GM12878 (cell line): ENCODE measurements at regions not wholly inside any gene's neighbourhood (a gene's known extent, or its start where the extent isn't known, plus 50 kb on each side); places are given as distances from the start of the nearest gene placed in this dataset.

ENCODE experiments used
- ATAC-seq: fragments of 200-7000 bp; cut with Tn5 transposase; 3 replicates; pipeline ENCODE4 v1.9.1; 2020; ENCODE audit warnings: mild to moderate bottlenecking, moderate library complexity
- BruUV-seq: library from RNA; stranded (reverse); fragments of 400-500 nt; replicated peaks from 2 replicates; lab custom pipeline; 2021; lab: Mats Ljungman, UMichigan
- CTCF ChIA-PET: fragments of 300-600 bp; sonication (Branson Sonifier 250); formaldehyde crosslinking; extraction: SDS; loops from one replicate; lab custom pipeline; 2021; ENCODE audit warnings: inconsistent platforms; lab: Yijun Ruan, JAX
- POLR2A ChIA-PET: fragments of 350-600 bp; formaldehyde crosslinking; extraction: SDS; loops from one replicate; lab custom pipeline; 2021; ENCODE audit warnings: inconsistent platforms; lab: Charles Lee
- RAD21 ChIA-PET: fragments of 300-600 bp; sonication (Branson Sonifier 250); formaldehyde crosslinking; loops from one replicate; lab custom pipeline; 2023; ENCODE audit warnings: antibody characterized with exemption; ENCODE audit not compliant: unreplicated experiment; lab: Charles Lee
- SMC1A ChIA-PET: fragments of 300-600 bp; sonication (Branson Sonifier 250); formaldehyde crosslinking; loops from one replicate; lab custom pipeline; 2023; ENCODE audit not compliant: unreplicated experiment, uncharacterized antibody; lab: Charles Lee
- DNase-seq: peaks from one replicate; pipeline ENCODE4 v3.0.0-alpha.2; 2011; ENCODE audit warnings: low read depth, low spot score
- FAIRE-seq: peaks from 3 replicates; lab custom pipeline; 2011; peaks lifted over from hg19 to GRCh38; lab: Jason Lieb, UNC
- H2AFZ ChIP-seq: 2 replicates; pipeline ENCODE4 v1.6.0; 2011; ENCODE audit warnings: low read depth, low read length, control low read depth; ENCODE audit not compliant: control insufficient read depth
- H3K27ac ChIP-seq: 2 replicates; pipeline ENCODE4 v1.5.1; 2011; ENCODE audit warnings: control low read depth; ENCODE audit not compliant: control insufficient read depth, insufficient read depth
- H3K27me3 ChIP-seq, 2 experiments: replicated peaks in 1 of 2; 2 replicates each; pipeline versions ENCODE4 v1.6.0 to v1.6.1; 2011; ENCODE audit warnings: low read length in 1 of 2; ENCODE audit not compliant: control insufficient read depth in 2 of 2, insufficient read depth in 2 of 2
- H3K36me3 ChIP-seq, 2 experiments: 2 replicates each; pipeline ENCODE4 v1.5.1; 2011; ENCODE audit warnings: low read length in 1 of 2; ENCODE audit not compliant: control insufficient read depth in 2 of 2, insufficient read depth in 2 of 2
- H3K4me1 ChIP-seq: 2 replicates; pipeline ENCODE4 v1.6.1; 2011; ENCODE audit warnings: mild to moderate bottlenecking, low read length, moderate library complexity, mixed read lengths; ENCODE audit not compliant: control insufficient read depth, insufficient read depth
- H3K4me2 ChIP-seq: 2 replicates; pipeline ENCODE4 v1.6.0; 2011; ENCODE audit warnings: control low read depth; ENCODE audit not compliant: control insufficient read depth, insufficient read depth
- H3K4me3 ChIP-seq: fragments of 200-600 bp; sonication (generic); 2 replicates; pipeline ENCODE4 v1.5.1; 2016
- H3K79me2 ChIP-seq: 2 replicates; pipeline ENCODE4 v1.6.0; 2011; ENCODE audit warnings: low read length; ENCODE audit not compliant: control insufficient read depth, insufficient read depth
- H3K9ac ChIP-seq: 2 replicates; pipeline ENCODE4 v1.8.0; 2011; ENCODE audit warnings: low read length, control low read depth, mixed read lengths; ENCODE audit not compliant: control insufficient read depth, insufficient read depth
- H3K9me3 ChIP-seq: replicated peaks from 3 replicates; pipeline ENCODE4 v1.5.1; 2011; ENCODE audit warnings: mild to moderate bottlenecking, low read length; ENCODE audit not compliant: control insufficient read depth, insufficient read depth
- H4K20me1 ChIP-seq: 2 replicates; pipeline ENCODE4 v1.6.0; 2011; ENCODE audit not compliant: control insufficient read depth, insufficient read depth
- EED ChIP-seq: sonication (generic); IDR thresholded peaks from 2 replicates; pipeline ENCODE4 v1.6.1; 2016; ENCODE audit warnings: antibody characterized with exemption, low read depth
- JUNB ChIP-seq: IDR thresholded peaks from 2 replicates; pipeline ENCODE4 v1.6.1; 2016; ENCODE audit warnings: antibody characterized with exemption, mild to moderate bottlenecking
- NFYB ChIP-seq: IDR thresholded peaks from 2 replicates; pipeline ENCODE4 v1.6.1; 2011; ENCODE audit warnings: low read depth, mild to moderate bottlenecking, low read length, improper control_type of control experiment, moderate library complexity; ENCODE audit not compliant: insufficient read depth
- NR2C2 ChIP-seq: IDR thresholded peaks from 2 replicates; pipeline ENCODE4 v1.6.1; 2011; ENCODE audit warnings: borderline replicate concordance, low read depth; ENCODE audit not compliant: control insufficient read depth, insufficient read length
- PAX5 ChIP-seq: IDR thresholded peaks from 2 replicates; pipeline ENCODE4 v1.6.1; 2011; ENCODE audit warnings: low read depth, low read length, borderline replicate concordance
- POLR2A ChIP-seq: IDR thresholded peaks from 2 replicates; pipeline ENCODE4 v1.6.1; 2011; ENCODE audit warnings: low read depth, mild to moderate bottlenecking, low read length
- POLR2AphosphoS5 ChIP-seq: IDR thresholded peaks from 2 replicates; pipeline ENCODE4 v1.6.1; 2011; ENCODE audit warnings: mild to moderate bottlenecking, low read length, inconsistent platforms
- RCOR1 ChIP-seq: conservative IDR thresholded peaks from 2 replicates; pipeline ENCODE4 v1.6.1; 2012; ENCODE audit warnings: low read depth, low read length, improper control_type of control experiment
- RELA ChIP-seq: fragments of 450-650 bp; IDR thresholded peaks from 2 replicates; pipeline ENCODE4 v1.8.0; 2014; ENCODE audit warnings: borderline replicate concordance; ENCODE audit not compliant: partially characterized antibody
- SIX5 ChIP-seq: IDR thresholded peaks from 2 replicates; pipeline ENCODE4 v1.6.1; 2011; ENCODE audit warnings: mild to moderate bottlenecking, low read depth, low read length, moderate library complexity; ENCODE audit not compliant: severe bottlenecking
- WGBS: methylation state at CpG from one replicate; pipeline ENCODE4 v1.1.6; 2016; ENCODE audit warnings: low lambda C conversion rate; ENCODE audit not compliant: insufficient replicate concordance, insufficient coverage; ENCODE audit errors: missing lambda C conversion rate; 5-methylcytosine and 5-hydroxymethylcytosine counted together
- in situ Hi-C: fragments of 300-500 bp; cut with MboI; formaldehyde crosslinking; loops from 9 replicates; pipeline ENCODE4 v1.14.3; 2018; ENCODE audit warnings: mixed read lengths
- intact Hi-C: fragments of 100-400 bp; cut with micrococcal nuclease; formaldehyde crosslinking; loops from one replicate; pipeline ENCODE4 v1.14.2; 2022; ENCODE audit not compliant: unreplicated experiment
- TF ChIP-seq, protein P1 (sequence below): fragments of 450-650 bp; formaldehyde crosslinking; IDR thresholded peaks from 2 replicates; pipeline ENCODE4 v1.4.0; 2022; ENCODE audit warnings: mild to moderate bottlenecking, moderate library complexity
- TF ChIP-seq, protein P2 (sequence below): fragments of 450-650 bp; formaldehyde crosslinking; IDR thresholded peaks from 2 replicates; pipeline ENCODE4 v1.4.0; 2020; ENCODE audit warnings: mild to moderate bottlenecking, moderate library complexity
- TF ChIP-seq, protein P3 (sequence below): fragments of 450-650 bp; IDR thresholded peaks from 2 replicates; pipeline ENCODE4 v1.6.1; 2017; ENCODE audit warnings: borderline replicate concordance
- TF ChIP-seq, protein P4 (sequence below): IDR thresholded peaks from 2 replicates; pipeline ENCODE4 v1.6.1; 2012; ENCODE audit warnings: mild to moderate bottlenecking, low read depth, low read length

DNA sequence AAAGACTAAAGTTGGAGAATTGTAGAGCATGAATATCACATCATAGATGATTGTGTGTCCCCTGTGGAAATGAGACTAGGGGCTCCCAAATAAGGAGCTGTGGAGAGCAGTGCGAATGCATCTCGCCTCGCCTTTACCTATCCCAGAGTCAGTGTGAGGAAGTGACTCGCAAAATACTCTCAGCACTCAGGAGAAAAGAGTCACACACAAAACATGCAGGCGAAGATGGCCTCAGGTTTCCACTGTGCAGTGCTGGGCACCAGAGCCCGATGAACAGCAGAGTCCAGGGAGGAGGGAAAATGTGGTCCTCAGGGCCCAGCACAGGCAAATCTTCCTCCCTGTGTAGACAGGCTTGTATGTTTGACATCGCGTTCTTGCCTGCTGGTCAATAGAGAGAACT is 126.5 kb upstream of the AFDN start:
- Histone ChIP-seq H4K20me1 (no peaks in the 10 kb centered on the region), H3K4me2 (no peak overlapping the region), H3K27me3 (no peaks in the 10 kb centered on the region), H2AFZ (no peak overlapping the region), H3K27ac (no peak overlapping the region), H3K9me3 (no peaks in the 10 kb centered on the region), H3K4me1 (peaks cover 10% of the 10 kb centered on the region), H3K4me3 (no peak overlapping the region), H3K79me2 (no peaks in the 10 kb centered on the region), H3K36me3 (no peaks in the 10 kb centered on the region), H3K9ac (no peak overlapping the region)
- no TSS peak for BruUV-seq
- WGBS = 72% methylated on average over 8 of the region's 8 CpGs
- DNase-seq (no peak), FAIRE-seq (no peak), ATAC-seq (no peak)
- intact Hi-C loops = no loop called here
- RAD21 ChIA-PET = no interaction called here
- in situ Hi-C loops = no loop called here
- POLR2A ChIA-PET = no interaction called here
- CTCF ChIA-PET = no interaction called here
- SMC1A ChIA-PET = no interaction called here
- no peak for TF ChIP-seq RCOR1
- no peak for TF ChIP-seq JUNB
- no peak for TF ChIP-seq RELA
- TF ChIP-seq, protein P1, sequence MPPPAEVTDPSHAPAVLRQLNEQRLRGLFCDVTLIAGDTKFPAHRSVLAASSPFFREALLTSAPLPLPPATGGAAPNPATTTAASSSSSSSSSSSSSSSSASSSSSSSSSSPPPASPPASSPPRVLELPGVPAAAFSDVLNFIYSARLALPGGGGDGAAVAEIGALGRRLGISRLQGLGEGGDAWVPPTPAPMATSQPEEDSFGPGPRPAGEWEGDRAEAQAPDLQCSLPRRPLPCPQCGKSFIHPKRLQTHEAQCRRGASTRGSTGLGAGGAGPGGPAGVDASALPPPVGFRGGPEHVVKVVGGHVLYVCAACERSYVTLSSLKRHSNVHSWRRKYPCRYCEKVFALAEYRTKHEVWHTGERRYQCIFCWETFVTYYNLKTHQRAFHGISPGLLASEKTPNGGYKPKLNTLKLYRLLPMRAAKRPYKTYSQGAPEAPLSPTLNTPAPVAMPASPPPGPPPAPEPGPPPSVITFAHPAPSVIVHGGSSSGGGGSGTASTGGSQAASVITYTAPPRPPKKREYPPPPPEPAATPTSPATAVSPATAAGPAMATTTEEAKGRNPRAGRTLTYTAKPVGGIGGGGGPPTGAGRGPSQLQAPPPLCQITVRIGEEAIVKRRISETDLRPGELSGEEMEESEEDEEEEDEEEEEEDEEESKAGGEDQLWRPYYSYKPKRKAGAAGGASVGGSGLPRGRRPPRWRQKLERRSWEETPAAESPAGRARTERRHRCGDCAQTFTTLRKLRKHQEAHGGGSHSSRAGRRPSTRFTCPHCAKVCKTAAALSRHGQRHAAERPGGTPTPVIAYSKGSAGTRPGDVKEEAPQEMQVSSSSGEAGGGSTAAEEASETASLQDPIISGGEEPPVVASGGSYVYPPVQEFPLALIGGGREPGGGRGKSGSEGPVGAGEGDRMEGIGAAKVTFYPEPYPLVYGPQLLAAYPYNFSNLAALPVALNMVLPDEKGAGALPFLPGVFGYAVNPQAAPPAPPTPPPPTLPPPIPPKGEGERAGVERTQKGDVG = no peak
- no peak for TF ChIP-seq POLR2A
- no peak for TF ChIP-seq SIX5
- TF ChIP-seq NR2C2 = no peak
- TF ChIP-seq, protein P2, sequence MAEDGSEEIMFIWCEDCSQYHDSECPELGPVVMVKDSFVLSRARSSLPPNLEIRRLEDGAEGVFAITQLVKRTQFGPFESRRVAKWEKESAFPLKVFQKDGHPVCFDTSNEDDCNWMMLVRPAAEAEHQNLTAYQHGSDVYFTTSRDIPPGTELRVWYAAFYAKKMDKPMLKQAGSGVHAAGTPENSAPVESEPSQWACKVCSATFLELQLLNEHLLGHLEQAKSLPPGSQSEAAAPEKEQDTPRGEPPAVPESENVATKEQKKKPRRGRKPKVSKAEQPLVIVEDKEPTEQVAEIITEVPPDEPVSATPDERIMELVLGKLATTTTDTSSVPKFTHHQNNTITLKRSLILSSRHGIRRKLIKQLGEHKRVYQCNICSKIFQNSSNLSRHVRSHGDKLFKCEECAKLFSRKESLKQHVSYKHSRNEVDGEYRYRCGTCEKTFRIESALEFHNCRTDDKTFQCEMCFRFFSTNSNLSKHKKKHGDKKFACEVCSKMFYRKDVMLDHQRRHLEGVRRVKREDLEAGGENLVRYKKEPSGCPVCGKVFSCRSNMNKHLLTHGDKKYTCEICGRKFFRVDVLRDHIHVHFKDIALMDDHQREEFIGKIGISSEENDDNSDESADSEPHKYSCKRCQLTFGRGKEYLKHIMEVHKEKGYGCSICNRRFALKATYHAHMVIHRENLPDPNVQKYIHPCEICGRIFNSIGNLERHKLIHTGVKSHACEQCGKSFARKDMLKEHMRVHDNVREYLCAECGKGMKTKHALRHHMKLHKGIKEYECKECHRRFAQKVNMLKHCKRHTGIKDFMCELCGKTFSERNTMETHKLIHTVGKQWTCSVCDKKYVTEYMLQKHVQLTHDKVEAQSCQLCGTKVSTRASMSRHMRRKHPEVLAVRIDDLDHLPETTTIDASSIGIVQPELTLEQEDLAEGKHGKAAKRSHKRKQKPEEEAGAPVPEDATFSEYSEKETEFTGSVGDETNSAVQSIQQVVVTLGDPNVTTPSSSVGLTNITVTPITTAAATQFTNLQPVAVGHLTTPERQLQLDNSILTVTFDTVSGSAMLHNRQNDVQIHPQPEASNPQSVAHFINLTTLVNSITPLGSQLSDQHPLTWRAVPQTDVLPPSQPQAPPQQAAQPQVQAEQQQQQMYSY (CRISPR knock-in tag) = no peak
- TF ChIP-seq EED = no peak
- TF ChIP-seq, protein P3, sequence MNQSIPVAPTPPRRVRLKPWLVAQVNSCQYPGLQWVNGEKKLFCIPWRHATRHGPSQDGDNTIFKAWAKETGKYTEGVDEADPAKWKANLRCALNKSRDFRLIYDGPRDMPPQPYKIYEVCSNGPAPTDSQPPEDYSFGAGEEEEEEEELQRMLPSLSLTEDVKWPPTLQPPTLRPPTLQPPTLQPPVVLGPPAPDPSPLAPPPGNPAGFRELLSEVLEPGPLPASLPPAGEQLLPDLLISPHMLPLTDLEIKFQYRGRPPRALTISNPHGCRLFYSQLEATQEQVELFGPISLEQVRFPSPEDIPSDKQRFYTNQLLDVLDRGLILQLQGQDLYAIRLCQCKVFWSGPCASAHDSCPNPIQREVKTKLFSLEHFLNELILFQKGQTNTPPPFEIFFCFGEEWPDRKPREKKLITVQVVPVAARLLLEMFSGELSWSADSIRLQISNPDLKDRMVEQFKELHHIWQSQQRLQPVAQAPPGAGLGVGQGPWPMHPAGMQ = no peak
- TF ChIP-seq NFYB = no peak
- TF ChIP-seq POLR2AphosphoS5 = no peak
- TF ChIP-seq, protein P4, sequence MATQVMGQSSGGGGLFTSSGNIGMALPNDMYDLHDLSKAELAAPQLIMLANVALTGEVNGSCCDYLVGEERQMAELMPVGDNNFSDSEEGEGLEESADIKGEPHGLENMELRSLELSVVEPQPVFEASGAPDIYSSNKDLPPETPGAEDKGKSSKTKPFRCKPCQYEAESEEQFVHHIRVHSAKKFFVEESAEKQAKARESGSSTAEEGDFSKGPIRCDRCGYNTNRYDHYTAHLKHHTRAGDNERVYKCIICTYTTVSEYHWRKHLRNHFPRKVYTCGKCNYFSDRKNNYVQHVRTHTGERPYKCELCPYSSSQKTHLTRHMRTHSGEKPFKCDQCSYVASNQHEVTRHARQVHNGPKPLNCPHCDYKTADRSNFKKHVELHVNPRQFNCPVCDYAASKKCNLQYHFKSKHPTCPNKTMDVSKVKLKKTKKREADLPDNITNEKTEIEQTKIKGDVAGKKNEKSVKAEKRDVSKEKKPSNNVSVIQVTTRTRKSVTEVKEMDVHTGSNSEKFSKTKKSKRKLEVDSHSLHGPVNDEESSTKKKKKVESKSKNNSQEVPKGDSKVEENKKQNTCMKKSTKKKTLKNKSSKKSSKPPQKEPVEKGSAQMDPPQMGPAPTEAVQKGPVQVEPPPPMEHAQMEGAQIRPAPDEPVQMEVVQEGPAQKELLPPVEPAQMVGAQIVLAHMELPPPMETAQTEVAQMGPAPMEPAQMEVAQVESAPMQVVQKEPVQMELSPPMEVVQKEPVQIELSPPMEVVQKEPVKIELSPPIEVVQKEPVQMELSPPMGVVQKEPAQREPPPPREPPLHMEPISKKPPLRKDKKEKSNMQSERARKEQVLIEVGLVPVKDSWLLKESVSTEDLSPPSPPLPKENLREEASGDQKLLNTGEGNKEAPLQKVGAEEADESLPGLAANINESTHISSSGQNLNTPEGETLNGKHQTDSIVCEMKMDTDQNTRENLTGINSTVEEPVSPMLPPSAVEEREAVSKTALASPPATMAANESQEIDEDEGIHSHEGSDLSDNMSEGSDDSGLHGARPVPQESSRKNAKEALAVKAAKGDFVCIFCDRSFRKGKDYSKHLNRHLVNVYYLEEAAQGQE = no peak
- TF ChIP-seq PAX5 = no peak
